RPMI8226 (cell line): ENCODE measurements at regions not wholly inside any gene's neighbourhood (a gene's known extent, or its start where the extent isn't known, plus 50 kb on each side); places are given as distances from the start of the nearest gene placed in this dataset.
A peak's percentile ranks its signal among the peaks of the same experiment; 100 is the strongest.

Source experiments
- DNase-seq: peaks from one replicate; pipeline ENCODE4 v3.0.0-alpha.2; 2015

- DNase-seq: no peak
Observed at GRCh38 chr11:69977951-69978350, 100.2 kb upstream of the ANO1 start.

GRCh38 chr11:69978841-69979614, 99.1 kb upstream of the ANO1 start:
- no peak for DNase-seq

- DNase-seq: no peak
Observed at GRCh38 chr11:69979632-69980031, 98.5 kb upstream of the ANO1 start.

GRCh38 chr11:69981119-69981784, 96.9 kb upstream of the ANO1 start:
- no peak for DNase-seq

GRCh38 chr11:69982690-69983570, 95.2 kb upstream of the ANO1 start:
- DNase-seq: peak; percentile 91

GRCh38 chr11:69983571-69983877, 94.6 kb upstream of the ANO1 start:
- DNase-seq: peak; percentile 67

- DNase-seq: no peak
Observed at GRCh38 chr11:69983897-69984438, 94.1 kb upstream of the ANO1 start.

GRCh38 chr11:69984457-69985261, 93.5 kb upstream of the ANO1 start:
- DNase-seq: no peak

GRCh38 chr11:69985331-69985640, 92.8 kb upstream of the ANO1 start:
- no peak for DNase-seq

- DNase-seq: no peak
Observed at GRCh38 chr11:69985641-69986439, 92.3 kb upstream of the ANO1 start.

- no peak for DNase-seq
Observed at GRCh38 chr11:69986440-69986787, 91.7 kb upstream of the ANO1 start.

GRCh38 chr11:69986830-69987229, 91.3 kb upstream of the ANO1 start:
- DNase-seq: no peak

- DNase-seq: no peak
Observed at GRCh38 chr11:69992026-69992425, 86.1 kb upstream of the ANO1 start.

GRCh38 chr11:69992943-69993694, 85.0 kb upstream of the ANO1 start:
- DNase-seq: no peak

GRCh38 chr11:69994810-69995209, 83.3 kb upstream of the ANO1 start:
- no peak for DNase-seq

- DNase-seq: no peak
Observed at GRCh38 chr11:69995697-69996096, 82.4 kb upstream of the ANO1 start.

GRCh38 chr11:69996451-69996850, 81.7 kb upstream of the ANO1 start:
- DNase-seq: no peak

- DNase-seq: no peak
Observed at GRCh38 chr11:69997352-69997751, 80.8 kb upstream of the ANO1 start.

GRCh38 chr11:69999721-70000120, 78.4 kb upstream of the ANO1 start:
- no peak for DNase-seq

- no peak for DNase-seq
Observed at GRCh38 chr11:70000228-70000627, 77.9 kb upstream of the ANO1 start.

GRCh38 chr11:70001246-70001645, 76.9 kb upstream of the ANO1 start:
- no peak for DNase-seq
